ENCODE measurements at regions not wholly inside any gene's neighbourhood (a gene's known extent, or its start where the extent isn't known, plus 50 kb on each side); places are given as distances from the start of the nearest gene placed in this dataset.

GRCh38 chr5:125142458-125142857 is 396.0 kb upstream of the ZNF608 start:
- no peak overlapping the region for H3K4me3 ChIP-seq
- no peaks in the 10 kb centered on the region for H3K36me3 ChIP-seq (ENCODE audit: control insufficient read depth in 4 of 4, insufficient read depth in 4 of 4, low read length in 4 of 4)
- DNase-seq (no peak), ATAC-seq (ENCODE audit: insufficient read depth, low FRiP score) (no peak)
- no peak overlapping the region for H3K27ac ChIP-seq (ENCODE audit: low read depth in 1 of 2, low read length in 1 of 2)
- no peaks in the 10 kb centered on the region for H3K9me3 ChIP-seq (ENCODE audit: control insufficient read depth in 4 of 4, insufficient read depth in 3 of 4, low read length in 3 of 4)
- TF ChIP-seq CTCF (IDR thresholded peaks at IDR 0.05; ENCODE audit: control extremely low read depth, extremely low read depth) = no peak
- no peaks in the 10 kb centered on the region for H3K27me3 ChIP-seq (ENCODE audit: control insufficient read depth in 3 of 3, insufficient read depth in 3 of 3, low read length in 2 of 3)
- no peak overlapping the region for H3K9ac ChIP-seq (ENCODE audit: insufficient read depth in 1 of 2, low read length in 2 of 2)
- no peaks in the 10 kb centered on the region for H3K4me1 ChIP-seq (ENCODE audit: control insufficient read depth in 5 of 5, insufficient read depth in 5 of 5, low read length in 5 of 5)

- ATAC-seq (ENCODE audit: insufficient read depth, low FRiP score) = no peak
- Histone ChIP-seq H3K9me3 (ENCODE audit: control insufficient read depth in 4 of 4, insufficient read depth in 3 of 4, low read length in 3 of 4) (no peaks in the 10 kb centered on the region), H3K27ac (ENCODE audit: low read depth in 1 of 2, low read length in 1 of 2) (no peak overlapping the region), H3K27me3 (ENCODE audit: control insufficient read depth in 3 of 3, insufficient read depth in 3 of 3, low read length in 2 of 3) (no peaks in the 10 kb centered on the region), H3K4me1 (ENCODE audit: control insufficient read depth in 5 of 5, insufficient read depth in 5 of 5, low read length in 5 of 5) (no peaks in the 10 kb centered on the region), H3K36me3 (ENCODE audit: control insufficient read depth in 4 of 4, insufficient read depth in 4 of 4, low read length in 4 of 4) (no peaks in the 10 kb centered on the region), H3K4me3 (no peak overlapping the region), H3K9ac (ENCODE audit: insufficient read depth in 1 of 2, low read length in 2 of 2) (no peak overlapping the region)
- DNase-seq = no peak
- no peak for TF ChIP-seq CTCF (IDR thresholded peaks at IDR 0.05; ENCODE audit: control extremely low read depth, extremely low read depth)
- 90 to 95% methylated on average over 2 of the region's 2 CpGs for WGBS, 2 donors
Observed at GRCh38 chr5:125143011-125143410, 396.6 kb upstream of the ZNF608 start.

GRCh38 chr5:125148076-125148475 is 401.6 kb upstream of the ZNF608 start:
- H3K9me3 ChIP-seq (ENCODE audit: control insufficient read depth in 4 of 4, insufficient read depth in 3 of 4, low read length in 3 of 4) = no peaks in the 10 kb centered on the region
- no peaks in the 10 kb centered on the region for H3K27me3 ChIP-seq (ENCODE audit: control insufficient read depth in 3 of 3, insufficient read depth in 3 of 3, low read length in 2 of 3)
- no peak for DNase-seq
- no peak for TF ChIP-seq CTCF (IDR thresholded peaks at IDR 0.05; ENCODE audit: control extremely low read depth, extremely low read depth)
- no peak overlapping the region for H3K9ac ChIP-seq (ENCODE audit: insufficient read depth in 1 of 2, low read length in 2 of 2)
- H3K27ac ChIP-seq (ENCODE audit: low read depth in 1 of 2, low read length in 1 of 2) = no peak overlapping the region
- no peaks in the 10 kb centered on the region for H3K36me3 ChIP-seq (ENCODE audit: control insufficient read depth in 4 of 4, insufficient read depth in 4 of 4, low read length in 4 of 4)
- peaks cover 0 to 36% (median 12%) of the 10 kb centered on the region in 5 donors for H3K4me1 ChIP-seq (ENCODE audit: control insufficient read depth in 5 of 5, insufficient read depth in 5 of 5, low read length in 5 of 5)
- H3K4me3 ChIP-seq = no peak overlapping the region
- ATAC-seq (ENCODE audit: insufficient read depth, low FRiP score) = no peak
- WGBS, 2 donors = 55 to 63% methylated on average over 1 of the region's 1 CpG

- H3K27me3 ChIP-seq (ENCODE audit: control insufficient read depth in 3 of 3, insufficient read depth in 3 of 3, low read length in 2 of 3) = no peaks in the 10 kb centered on the region
- DNase-seq (no peak), ATAC-seq (ENCODE audit: insufficient read depth, low FRiP score) (no peak)
- 64 to 80% methylated on average over 3 of the region's 3 CpGs for WGBS, 2 donors
- no peaks in the 10 kb centered on the region for H3K9me3 ChIP-seq (ENCODE audit: control insufficient read depth in 4 of 4, insufficient read depth in 3 of 4, low read length in 3 of 4)
- no peaks in the 10 kb centered on the region for H3K36me3 ChIP-seq (ENCODE audit: control insufficient read depth in 4 of 4, insufficient read depth in 4 of 4, low read length in 4 of 4)
- TF ChIP-seq CTCF (IDR thresholded peaks at IDR 0.05; ENCODE audit: control extremely low read depth, extremely low read depth) = no peak
- H3K4me1 ChIP-seq (ENCODE audit: control insufficient read depth in 5 of 5, insufficient read depth in 5 of 5, low read length in 5 of 5) = peaks cover 0 to 41% (median 12%) of the 10 kb centered on the region in 5 donors
- no peak overlapping the region for H3K9ac ChIP-seq (ENCODE audit: insufficient read depth in 1 of 2, low read length in 2 of 2)
- H3K4me3 ChIP-seq = no peak overlapping the region
- H3K27ac ChIP-seq (ENCODE audit: low read depth in 1 of 2, low read length in 1 of 2) = no peak overlapping the region
Observed at GRCh38 chr5:125148706-125149105, 402.3 kb upstream of the ZNF608 start.

Measured in lung (tissue), 11 donors.